GM20431 (cell line): ENCODE measurements at regions not wholly inside any gene's neighbourhood (a gene's known extent, or its start where the extent isn't known, plus 50 kb on each side); places are given as distances from the start of the nearest gene placed in this dataset.

ENCODE experiments used
- in situ Hi-C: fragments of 300-500 bp; cut with MseI, MboI; formaldehyde crosslinking; loops from one replicate; pipeline ENCODE4 v1.15.0; 2020; ENCODE audit warnings: low sequenced_read_pairs; ENCODE audit not compliant: unreplicated experiment

DNA sequence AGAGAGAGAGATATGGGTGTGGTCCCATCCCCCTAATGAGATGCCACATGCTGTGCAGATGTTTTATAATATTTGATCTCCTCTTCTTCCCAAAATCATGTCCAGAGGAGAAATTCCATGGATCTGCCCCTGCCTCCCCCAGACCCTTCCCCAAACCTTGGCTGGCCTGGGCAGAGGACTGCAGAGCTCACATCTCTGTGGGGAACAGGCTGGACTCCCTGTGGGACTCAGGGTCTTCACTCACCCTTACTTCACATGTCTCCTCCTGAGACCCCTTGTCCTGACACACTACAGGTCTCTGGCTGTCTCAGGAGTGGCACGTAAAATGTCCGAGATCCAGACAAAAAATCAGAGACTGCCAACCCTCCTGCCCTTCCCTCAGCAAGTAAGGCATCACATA lies 76.0 kb upstream of the CAPRIN2 start:
- in situ Hi-C loops: no loop called here

GRCh38 chr12:30829876-30830275 lies 75.1 kb upstream of the CAPRIN2 start:
- in situ Hi-C loops: no loop called here

DNA sequence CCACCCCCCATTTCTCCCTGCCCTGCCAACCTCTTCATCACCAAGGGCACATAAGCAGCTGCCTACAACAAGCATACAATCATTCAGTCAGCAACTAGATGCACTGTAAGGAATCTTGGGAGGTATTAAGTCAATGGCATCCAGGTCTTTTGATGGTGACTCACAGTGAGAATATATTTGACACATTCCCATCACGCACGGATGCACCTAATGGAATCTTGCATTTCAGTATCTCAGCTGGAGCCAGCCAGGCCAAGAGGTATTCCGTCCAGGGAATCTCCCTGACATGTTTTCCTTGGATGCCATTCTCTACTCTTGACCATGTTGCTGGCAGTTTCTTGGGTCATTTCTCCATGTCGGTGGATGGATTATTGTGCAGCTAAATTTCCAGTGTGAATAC lies 73.9 kb upstream of the CAPRIN2 start:
- in situ Hi-C loops: no loop called here

DNA sequence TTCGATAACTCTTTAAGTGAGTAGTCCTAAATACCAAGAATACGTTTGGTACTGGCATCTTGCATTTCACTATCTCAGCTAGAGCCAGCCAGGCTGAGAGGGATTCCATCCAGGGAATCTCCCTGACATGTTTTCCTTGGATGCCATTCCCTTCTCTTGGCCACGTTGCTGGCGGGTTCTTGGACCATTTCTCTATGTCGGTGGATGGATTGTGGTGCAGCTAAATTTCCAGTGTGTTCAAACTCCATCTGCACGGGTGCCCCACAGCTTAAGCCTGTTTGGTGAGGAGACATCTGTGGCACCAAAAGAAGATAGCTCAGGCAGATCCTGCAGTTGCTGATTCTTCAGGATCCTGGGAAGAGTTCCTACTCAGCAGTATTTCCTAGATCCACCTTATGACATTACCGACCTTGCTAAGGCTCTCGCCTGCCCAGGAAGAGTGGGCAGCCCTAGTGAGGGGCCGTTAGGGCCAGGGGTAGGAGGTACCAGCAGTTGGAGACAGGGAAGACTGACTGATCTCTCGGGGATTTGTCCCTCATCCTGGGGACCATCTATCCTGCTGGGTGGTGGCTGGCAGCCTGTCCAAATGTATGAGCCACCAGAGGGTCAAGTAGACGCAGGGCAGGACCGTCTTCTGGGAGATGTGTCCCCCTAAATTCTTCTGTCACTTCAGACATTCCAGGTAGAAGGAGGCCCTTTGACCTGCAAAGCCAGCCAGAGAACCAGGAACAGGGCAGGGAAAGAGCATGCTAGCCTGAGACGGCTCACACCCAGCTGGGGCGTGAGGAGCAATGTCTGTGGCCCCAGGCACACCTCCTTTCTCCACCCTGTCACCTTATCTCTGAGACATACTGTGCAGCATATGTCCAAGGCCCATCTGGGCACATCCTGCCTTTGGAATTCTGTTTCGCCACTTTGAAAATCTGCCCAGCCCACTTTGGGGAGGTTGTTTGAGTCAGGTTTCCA lies 72.6 kb upstream of the CAPRIN2 start:
- in situ Hi-C loops: no loop called here

DNA sequence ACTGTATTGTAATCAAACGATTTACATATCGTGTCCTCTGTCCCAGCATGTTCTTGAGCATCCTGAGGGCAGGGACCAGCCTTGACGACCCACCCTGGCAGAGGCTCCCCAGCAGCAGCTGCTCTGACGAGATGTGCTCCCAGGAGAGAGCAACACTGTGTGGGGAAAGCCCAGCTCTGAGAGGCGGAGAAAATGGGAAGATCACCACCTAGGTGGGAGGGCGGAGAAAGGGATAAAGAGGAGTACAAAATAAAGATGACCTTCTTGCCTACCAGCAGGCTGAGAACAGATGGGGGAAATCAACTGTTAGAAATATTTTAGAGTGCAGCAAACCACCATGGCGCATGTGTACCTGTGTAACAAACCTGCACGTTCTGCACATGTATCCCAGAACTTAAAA lies 71.5 kb upstream of the CAPRIN2 start:
- in situ Hi-C loops: no loop called here

DNA sequence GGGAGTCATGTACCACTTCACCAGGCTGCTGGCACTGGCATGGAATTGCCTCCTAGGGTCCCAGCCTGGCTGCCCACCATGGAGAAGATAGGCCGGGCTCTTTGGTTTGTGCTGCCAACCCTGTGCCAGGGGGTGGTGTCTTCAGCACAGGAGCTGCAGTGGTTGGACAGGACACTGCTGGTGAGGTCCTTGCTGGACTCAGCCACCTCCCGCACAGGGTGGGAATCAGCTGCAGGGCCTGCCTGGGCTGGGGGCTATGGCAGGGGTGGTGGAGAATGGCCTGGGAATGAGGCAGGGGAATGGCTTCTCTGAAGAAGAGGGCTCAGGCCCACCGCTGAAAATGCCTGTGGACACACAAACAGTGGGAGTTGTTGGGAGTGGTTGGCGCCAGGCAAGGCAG lies 70.6 kb upstream of the CAPRIN2 start:
- in situ Hi-C loops: no loop called here

- in situ Hi-C loops: loop anchor here (25.0 kb wide), 1 partner anchor 1287 kb away; no protein-coding TSS in a partner anchor
Observed at GRCh38 chr12:30824311-30824710, 69.6 kb upstream of the CAPRIN2 start.

GRCh38 chr12:30823764-30824163 lies 69.0 kb upstream of the CAPRIN2 start:
- in situ Hi-C loops: loop anchor here (25.0 kb wide), 1 partner anchor 1286 kb away; no protein-coding TSS in a partner anchor

GRCh38 chr12:30823156-30823699 lies 68.5 kb upstream of the CAPRIN2 start:
- in situ Hi-C loops: loop anchor here (25.0 kb wide), 1 partner anchor 1286 kb away; no protein-coding TSS in a partner anchor

GRCh38 chr12:30822385-30823155 lies 67.8 kb upstream of the CAPRIN2 start:
- in situ Hi-C loops: loop anchor here (25.0 kb wide), 1 partner anchor 1285 kb away; no protein-coding TSS in a partner anchor

DNA sequence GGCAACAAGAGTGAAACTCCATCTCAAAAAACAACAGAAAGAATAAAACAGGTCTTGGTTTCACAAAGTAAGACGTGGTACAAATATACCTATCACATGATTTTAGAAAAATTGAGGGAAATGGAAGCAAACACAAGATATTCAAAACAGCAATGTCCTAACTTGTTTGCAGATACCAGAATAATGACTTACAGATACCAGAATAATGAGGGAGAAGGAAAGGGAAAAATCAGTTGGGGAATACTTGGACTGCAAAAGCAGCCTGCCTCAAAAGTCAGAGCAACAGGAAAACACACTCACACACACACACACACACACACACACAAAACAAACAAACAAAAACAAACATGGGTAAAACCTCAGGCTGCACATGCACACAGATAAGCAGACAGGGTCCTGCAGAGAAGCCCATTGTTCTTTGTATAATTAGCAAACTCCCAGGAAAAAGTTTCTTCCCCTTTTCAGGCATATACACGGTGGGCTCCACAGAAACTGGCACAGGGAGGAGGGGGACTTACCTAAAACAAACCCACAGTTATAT lies 65.7 kb upstream of the CAPRIN2 start:
- in situ Hi-C loops: loop anchor here (25.0 kb wide), 1 partner anchor 1283 kb away; no protein-coding TSS in a partner anchor

DNA sequence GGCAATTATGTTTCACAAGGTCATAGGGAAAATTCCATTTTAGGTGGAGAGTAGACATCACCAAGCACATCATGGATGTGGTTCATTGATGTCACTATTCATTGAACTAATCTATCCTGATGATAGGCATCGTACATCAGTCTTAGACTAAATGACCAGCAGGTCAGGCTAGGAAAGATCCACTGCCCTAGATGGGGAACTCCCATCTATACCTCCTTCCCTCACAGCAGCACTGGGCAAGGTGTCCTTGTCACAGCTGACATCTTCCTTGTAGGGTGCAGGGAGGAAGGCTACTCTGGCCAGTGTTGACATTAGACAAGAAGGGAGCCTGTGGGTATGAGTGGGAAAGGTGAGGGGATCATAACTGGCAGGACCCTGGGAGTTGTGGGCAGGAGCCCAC lies 63.8 kb upstream of the CAPRIN2 start:
- in situ Hi-C loops: loop anchor here (25.0 kb wide), 1 partner anchor 1281 kb away; no protein-coding TSS in a partner anchor

DNA sequence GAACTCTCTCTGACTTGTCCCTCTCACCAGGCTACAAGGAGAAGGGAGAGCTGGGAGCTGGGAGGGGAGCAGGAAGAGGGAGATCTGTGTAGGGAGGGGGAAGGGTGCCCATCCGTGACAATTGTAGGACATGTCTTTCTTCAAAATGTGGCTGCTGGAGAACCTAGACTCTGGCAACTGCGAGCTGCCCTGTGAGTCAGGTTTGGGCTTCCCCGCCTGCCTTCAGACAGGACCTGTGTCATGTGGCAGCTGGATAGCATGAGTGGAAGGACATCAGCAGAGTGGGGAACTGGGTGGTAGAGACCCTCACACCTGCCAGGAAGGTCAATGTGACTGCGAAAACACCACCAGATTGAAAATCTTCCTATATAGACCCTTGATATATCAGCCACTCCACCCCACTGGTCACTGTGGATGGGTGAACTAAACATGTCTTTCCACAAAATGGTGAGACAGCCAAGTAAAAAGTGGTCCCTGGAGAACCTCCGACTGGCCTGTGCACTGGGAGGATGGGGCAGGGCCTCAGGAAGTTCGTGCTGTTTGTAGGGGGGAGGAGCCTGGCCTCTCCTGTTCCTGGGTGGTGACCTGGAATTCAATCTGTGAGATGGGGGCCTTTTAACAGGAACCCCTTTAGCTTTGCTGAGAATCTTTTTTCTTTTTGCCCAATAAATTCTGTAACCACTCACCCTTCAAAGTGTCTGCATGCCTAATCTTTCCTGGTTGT lies 62.2 kb upstream of the CAPRIN2 start:
- in situ Hi-C loops: loop anchor here (25.0 kb wide), 1 partner anchor 1280 kb away; no protein-coding TSS in a partner anchor

DNA sequence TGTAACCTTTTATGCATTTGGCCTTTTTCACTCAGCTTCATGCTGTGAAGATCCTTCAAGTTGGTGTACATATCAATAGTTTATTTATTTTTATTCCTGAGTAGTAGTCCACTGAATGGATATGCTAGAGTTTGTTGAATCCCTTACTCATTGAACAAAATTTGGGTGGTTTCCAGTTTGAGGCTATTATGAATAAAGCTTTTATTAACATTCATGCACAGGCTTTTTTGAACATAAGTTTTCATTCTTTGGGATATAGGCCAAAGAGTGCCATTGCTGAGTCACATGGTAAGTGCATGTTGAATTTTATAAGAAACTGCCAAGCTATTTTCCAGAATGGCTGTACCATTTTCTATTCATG lies 59.5 kb upstream of the CAPRIN2 start:
- in situ Hi-C loops: loop anchor here (25.0 kb wide), 1 partner anchor 1277 kb away; no protein-coding TSS in a partner anchor

GRCh38 chr12:30813525-30814294 lies 59.0 kb upstream of the CAPRIN2 start:
- in situ Hi-C loops: loop anchor here (25.0 kb wide), 1 partner anchor 1276 kb away; no protein-coding TSS in a partner anchor

- in situ Hi-C loops: loop anchor here (25.0 kb wide), 1 partner anchor 1275 kb away; no protein-coding TSS in a partner anchor
Observed at GRCh38 chr12:30811966-30812365, 57.2 kb upstream of the CAPRIN2 start.

DNA sequence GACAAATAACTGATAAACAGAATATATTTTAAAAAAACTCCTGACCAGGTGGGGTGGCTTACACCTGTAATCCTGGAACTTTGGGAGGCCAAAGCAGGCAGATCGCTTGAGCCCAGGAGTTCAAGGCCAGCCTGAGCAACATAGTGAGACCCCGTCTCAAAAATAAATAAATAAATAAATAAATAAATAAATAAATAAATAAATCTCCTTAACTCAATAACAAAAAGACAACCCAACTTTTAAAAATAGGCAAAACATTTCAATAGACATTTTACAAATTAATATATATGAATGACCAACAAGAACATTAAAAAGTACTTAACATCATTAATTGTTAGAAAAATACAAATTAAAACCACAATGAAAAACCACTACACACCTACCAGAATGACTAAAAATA lies 56.2 kb upstream of the CAPRIN2 start:
- in situ Hi-C loops: loop anchor here (25.0 kb wide), 1 partner anchor 1274 kb away; no protein-coding TSS in a partner anchor

- in situ Hi-C loops: loop anchor here (25.0 kb wide), 1 partner anchor 1270 kb away; no protein-coding TSS in a partner anchor
Observed at GRCh38 chr12:30807695-30808034, 52.9 kb upstream of the CAPRIN2 start.
